ENCODE measurements at regions not wholly inside any gene's neighbourhood (a gene's known extent, or its start where the extent isn't known, plus 50 kb on each side); places are given as distances from the start of the nearest gene placed in this dataset.

- Mint-ChIP-seq H3K27ac (no peak overlapping the region), H3K4me1 (peaks cover 4% of the 10 kb centered on the region), H3K9me3 (ENCODE audit: insufficient read depth) (peaks cover 13% of the 10 kb centered on the region), H3K4me3 (no peak overlapping the region), H3K27me3 (no peaks in the 10 kb centered on the region)
- no peak overlapping the region for H3K27ac ChIP-seq (ENCODE audit: low read length in 2 of 2)
- no peak overlapping the region for H3K4me3 ChIP-seq (ENCODE audit: control extremely low read depth in 1 of 5, extremely low read depth in 1 of 5, insufficient read depth in 1 of 5, low read depth in 2 of 5, low read length in 4 of 5)
- H3K79me2 ChIP-seq (ENCODE audit: control insufficient read depth, insufficient read depth, low read length) = no peaks in the 10 kb centered on the region
- H3K4me2 ChIP-seq (replicated peaks; ENCODE audit: low read depth, low read length, poor library complexity, severe bottlenecking) = no peak overlapping the region
- no peaks in the 10 kb centered on the region for H3K27me3 ChIP-seq (replicated peaks in 1 of 4; ENCODE audit: control extremely low read depth in 1 of 4, control insufficient read depth in 3 of 4, insufficient read depth in 4 of 4, low read length in 3 of 4)
- intact Hi-C loops (cut with micrococcal nuclease) = no loop called here
- CTCF ChIA-PET = no interaction called here
- no peak for DNase-seq
- H4K20me1 ChIP-seq (ENCODE audit: control insufficient read depth, insufficient read depth, low read length, poor library complexity, severe bottlenecking) = no peaks in the 10 kb centered on the region
- TF ChIP-seq CTCF (IDR thresholded peaks at IDR 0.05) (no peak), EZH2 (IDR thresholded peaks at IDR 0.05; ENCODE audit: borderline replicate concordance, insufficient read depth, low read depth, low read length, poor library complexity, severe bottlenecking) (no peak)
- H3K9me3 ChIP-seq (ENCODE audit: control extremely low read depth in 1 of 3, control insufficient read depth in 2 of 3, insufficient read depth in 1 of 3, low read length in 2 of 3) = peaks cover 0 to 6% (median 5%) of the 10 kb centered on the region in 3 donors
- ATAC-seq (ENCODE audit: low read depth) = no peak
- POLR2A ChIA-PET = no interaction called here
- H3K9ac ChIP-seq (ENCODE audit: low read length) = no peak overlapping the region
- H2AFZ ChIP-seq (ENCODE audit: insufficient read depth, low read depth, low read length, poor library complexity, severe bottlenecking) = no peak overlapping the region
- no peaks in the 10 kb centered on the region for H3K4me1 ChIP-seq (ENCODE audit: control insufficient read depth in 2 of 2, insufficient read depth in 2 of 2, low read length in 2 of 2)
- H3K36me3 ChIP-seq (replicated peaks in 1 of 2; ENCODE audit: control extremely low read depth in 1 of 2, control insufficient read depth in 1 of 2, extremely low read depth in 1 of 2, insufficient read depth in 2 of 2, low read length in 1 of 2) = no peaks in the 10 kb centered on the region
- WGBS (ENCODE audit: insufficient coverage) = no CpG with 5 or more reads among the region's 2 CpGs
These were observed 72.7 kb upstream of the ATG10 start for GRCh38 chr5:81899123-81899522.

- Histone ChIP-seq H2AFZ (ENCODE audit: insufficient read depth, low read depth, low read length, poor library complexity, severe bottlenecking) (no peak overlapping the region), H3K4me3 (ENCODE audit: control extremely low read depth in 1 of 5, extremely low read depth in 1 of 5, insufficient read depth in 1 of 5, low read depth in 2 of 5, low read length in 4 of 5) (no peak overlapping the region), H3K4me1 (ENCODE audit: control insufficient read depth in 2 of 2, insufficient read depth in 2 of 2, low read length in 2 of 2) (no peaks in the 10 kb centered on the region), H3K27ac (ENCODE audit: low read length in 2 of 2) (no peak overlapping the region), H3K9me3 (ENCODE audit: control extremely low read depth in 1 of 3, control insufficient read depth in 2 of 3, insufficient read depth in 1 of 3, low read length in 2 of 3) (peaks cover 0 to 6% (median 5%) of the 10 kb centered on the region in 3 donors), H3K27me3 (replicated peaks in 1 of 4; ENCODE audit: control extremely low read depth in 1 of 4, control insufficient read depth in 3 of 4, insufficient read depth in 4 of 4, low read length in 3 of 4) (no peaks in the 10 kb centered on the region), H3K36me3 (replicated peaks in 1 of 2; ENCODE audit: control extremely low read depth in 1 of 2, control insufficient read depth in 1 of 2, extremely low read depth in 1 of 2, insufficient read depth in 2 of 2, low read length in 1 of 2) (no peaks in the 10 kb centered on the region), H3K4me2 (replicated peaks; ENCODE audit: low read depth, low read length, poor library complexity, severe bottlenecking) (no peak overlapping the region), H4K20me1 (ENCODE audit: control insufficient read depth, insufficient read depth, low read length, poor library complexity, severe bottlenecking) (no peaks in the 10 kb centered on the region), H3K9ac (ENCODE audit: low read length) (no peak overlapping the region), H3K79me2 (ENCODE audit: control insufficient read depth, insufficient read depth, low read length) (no peaks in the 10 kb centered on the region)
- POLR2A ChIA-PET = no interaction called here
- H3K9me3 Mint-ChIP-seq (ENCODE audit: insufficient read depth) = peaks cover 13% of the 10 kb centered on the region
- CTCF ChIA-PET = interaction anchor here (0.6 kb wide), 1 partner anchor 109 kb away, joined by 3 read pairs; no protein-coding TSS in a partner anchor
- H3K27me3 Mint-ChIP-seq = peaks cover 3% of the 10 kb centered on the region
- peaks cover 4% of the 10 kb centered on the region for H3K4me1 Mint-ChIP-seq
- no peak for DNase-seq
- H3K4me3 Mint-ChIP-seq = no peak overlapping the region
- TF ChIP-seq CTCF (IDR thresholded peaks at IDR 0.05) = no peak
- no peak overlapping the region for H3K27ac Mint-ChIP-seq
- no peak for ATAC-seq (ENCODE audit: low read depth)
- intact Hi-C loops (cut with micrococcal nuclease) = no loop called here
- no CpG with 5 or more reads among the region's 2 CpGs for WGBS (ENCODE audit: insufficient coverage)
These were observed 73.4 kb upstream of the ATG10 start for GRCh38 chr5:81898403-81898802.

Data from B cell (primary cell).